Smooth muscle cell (in vitro differentiated cells): ENCODE measurements at regions not wholly inside any gene's neighbourhood (a gene's known extent, or its start where the extent isn't known, plus 50 kb on each side); places are given as distances from the start of the nearest gene placed in this dataset.

ENCODE experiments used
- DNase-seq: peaks from one replicate; lab custom pipeline; 2025; ENCODE audit not compliant: unreplicated experiment; lab: John Stamatoyannopoulos, UW
- H2AFZ ChIP-seq: fragments of 200-600 bp; sonication (generic); 2 replicates; pipeline ENCODE4 v1.6.0; 2016; ENCODE audit warnings: antibody characterized with exemption, low read depth, mild to moderate bottlenecking
- H3F3A ChIP-seq: fragments of 200-600 bp; sonication (generic); 2 replicates; pipeline ENCODE4 v1.6.0; 2017; ENCODE audit warnings: antibody characterized with exemption, low read depth
- H3K27ac ChIP-seq: fragments of 200-600 bp; sonication (generic); 2 replicates; pipeline ENCODE4 v1.5.1; 2016; ENCODE audit warnings: low read depth, mild to moderate bottlenecking
- H3K27me3 ChIP-seq: fragments of 200-600 bp; sonication (generic); 2 replicates; pipeline ENCODE4 v1.6.1; 2016; ENCODE audit warnings: low read depth, mild to moderate bottlenecking
- H3K36me3 ChIP-seq: fragments of 200-600 bp; sonication (generic); 2 replicates; pipeline ENCODE4 v1.5.1; 2016; ENCODE audit warnings: low read depth
- H3K4me1 ChIP-seq: fragments of 200-600 bp; sonication (generic); 2 replicates; pipeline ENCODE4 v1.5.1; 2016; ENCODE audit warnings: low read depth
- H3K4me2 ChIP-seq: fragments of 200-600 bp; sonication (generic); 2 replicates; pipeline ENCODE4 v1.6.0; 2016; ENCODE audit warnings: mild to moderate bottlenecking
- H3K4me3 ChIP-seq: fragments of 200-600 bp; sonication (generic); 2 replicates; pipeline ENCODE4 v1.5.1; 2016; ENCODE audit warnings: mild to moderate bottlenecking
- H3K79me2 ChIP-seq: fragments of 200-600 bp; sonication (generic); 2 replicates; pipeline ENCODE4 v1.6.0; 2016; ENCODE audit warnings: low read depth, mild to moderate bottlenecking
- H3K9ac ChIP-seq: fragments of 200-600 bp; sonication (generic); 2 replicates; pipeline ENCODE4 v1.6.0; 2016; ENCODE audit warnings: low read depth
- H3K9me3 ChIP-seq: fragments of 200-600 bp; sonication (generic); replicated peaks from 2 replicates; pipeline ENCODE4 v1.5.1; 2016; ENCODE audit warnings: low read depth
- H4K20me1 ChIP-seq: fragments of 200-600 bp; sonication (generic); 2 replicates; pipeline ENCODE4 v1.6.0; 2016; ENCODE audit warnings: low read depth
- WGBS: methylation state at CpG from one replicate; pipeline ENCODE4 v1.1.7; 2016; ENCODE audit warnings: low lambda C conversion rate; 5-methylcytosine and 5-hydroxymethylcytosine counted together
- TF ChIP-seq, protein P1 (sequence below): fragments of 200-600 bp; sonication (generic); IDR thresholded peaks from 2 replicates; pipeline ENCODE4 v1.5.1; 2017; ENCODE audit warnings: borderline replicate concordance, mild to moderate bottlenecking, antibody characterized with exemption; ENCODE audit not compliant: insufficient read depth, poor library complexity, severe bottlenecking

DNA sequence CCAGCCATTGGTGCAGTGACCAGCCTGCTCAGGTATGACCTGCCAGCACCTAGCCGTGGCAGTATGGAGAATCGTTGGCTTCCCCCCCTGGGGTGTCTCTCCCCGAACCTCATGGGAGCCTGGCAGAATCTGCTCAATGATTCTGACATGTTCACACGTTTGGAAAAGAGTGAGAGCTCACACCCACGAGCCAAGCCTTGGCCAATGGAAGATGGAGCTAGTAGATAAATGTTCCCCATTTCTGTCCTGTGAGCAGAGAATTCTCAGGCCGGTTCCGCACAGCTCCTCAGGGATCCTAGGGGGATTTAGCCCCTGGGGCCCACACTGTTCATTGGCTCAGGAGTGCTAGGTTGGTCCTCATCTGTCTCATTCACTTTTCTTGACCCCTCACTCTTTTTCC, 128.4 kb downstream of the RCN1 start:
- TF ChIP-seq, protein P1, sequence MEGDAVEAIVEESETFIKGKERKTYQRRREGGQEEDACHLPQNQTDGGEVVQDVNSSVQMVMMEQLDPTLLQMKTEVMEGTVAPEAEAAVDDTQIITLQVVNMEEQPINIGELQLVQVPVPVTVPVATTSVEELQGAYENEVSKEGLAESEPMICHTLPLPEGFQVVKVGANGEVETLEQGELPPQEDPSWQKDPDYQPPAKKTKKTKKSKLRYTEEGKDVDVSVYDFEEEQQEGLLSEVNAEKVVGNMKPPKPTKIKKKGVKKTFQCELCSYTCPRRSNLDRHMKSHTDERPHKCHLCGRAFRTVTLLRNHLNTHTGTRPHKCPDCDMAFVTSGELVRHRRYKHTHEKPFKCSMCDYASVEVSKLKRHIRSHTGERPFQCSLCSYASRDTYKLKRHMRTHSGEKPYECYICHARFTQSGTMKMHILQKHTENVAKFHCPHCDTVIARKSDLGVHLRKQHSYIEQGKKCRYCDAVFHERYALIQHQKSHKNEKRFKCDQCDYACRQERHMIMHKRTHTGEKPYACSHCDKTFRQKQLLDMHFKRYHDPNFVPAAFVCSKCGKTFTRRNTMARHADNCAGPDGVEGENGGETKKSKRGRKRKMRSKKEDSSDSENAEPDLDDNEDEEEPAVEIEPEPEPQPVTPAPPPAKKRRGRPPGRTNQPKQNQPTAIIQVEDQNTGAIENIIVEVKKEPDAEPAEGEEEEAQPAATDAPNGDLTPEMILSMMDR = no peak
- no peaks in the 10 kb centered on the region for H3K9me3 ChIP-seq
- no peaks in the 10 kb centered on the region for H4K20me1 ChIP-seq
- H3K4me2 ChIP-seq = no peak overlapping the region
- no peaks in the 10 kb centered on the region for H3K4me1 ChIP-seq
- no peak overlapping the region for H2AFZ ChIP-seq
- no peaks in the 10 kb centered on the region for H3K79me2 ChIP-seq
- no peaks in the 10 kb centered on the region for H3K36me3 ChIP-seq
- 92% methylated on average over 7 of the region's 7 CpGs for WGBS
- no peaks in the 10 kb centered on the region for H3K27me3 ChIP-seq
- DNase-seq = no peak
- no peak overlapping the region for H3K4me3 ChIP-seq
- H3F3A ChIP-seq = no peaks in the 10 kb centered on the region
- no peak overlapping the region for H3K9ac ChIP-seq
- H3K27ac ChIP-seq = no peak overlapping the region

DNA sequence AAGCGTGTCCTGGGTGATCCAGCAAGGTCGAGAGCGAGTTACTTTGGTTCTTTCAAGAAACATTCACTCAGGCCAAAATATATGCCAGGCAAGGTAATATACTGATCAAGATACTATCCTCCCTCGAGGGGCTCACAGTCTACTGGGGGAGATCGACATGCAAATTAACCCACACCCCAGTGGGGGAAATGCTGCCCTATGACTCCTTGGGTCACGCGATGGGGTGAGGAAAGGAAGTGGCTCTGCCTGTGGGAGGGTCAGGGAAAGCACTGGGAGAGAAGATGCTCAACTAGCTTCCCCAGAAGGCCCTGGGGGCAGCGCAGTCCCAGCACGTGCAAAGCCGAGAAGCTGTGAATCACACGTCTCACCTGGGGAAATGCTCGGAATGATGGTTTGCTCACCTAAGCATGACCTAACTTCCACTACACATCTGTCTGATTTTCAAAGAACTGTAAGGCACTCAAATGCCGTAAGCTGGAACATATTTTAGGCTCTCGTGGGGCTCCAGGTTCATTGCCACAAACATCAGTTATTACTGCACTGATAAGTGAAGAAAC, 130.7 kb downstream of the RCN1 start:
- Histone ChIP-seq H3K4me3 (no peak overlapping the region), H3K27me3 (no peaks in the 10 kb centered on the region), H3F3A (no peaks in the 10 kb centered on the region), H3K79me2 (no peaks in the 10 kb centered on the region), H3K4me1 (no peaks in the 10 kb centered on the region), H3K9me3 (no peaks in the 10 kb centered on the region), H3K27ac (no peak overlapping the region), H3K36me3 (no peaks in the 10 kb centered on the region), H3K4me2 (no peak overlapping the region), H3K9ac (no peak overlapping the region), H4K20me1 (no peaks in the 10 kb centered on the region), H2AFZ (no peak overlapping the region)
- no peak for DNase-seq
- TF ChIP-seq, protein P1 = no peak
- 90% methylated on average over 14 of the region's 14 CpGs for WGBS

DNA sequence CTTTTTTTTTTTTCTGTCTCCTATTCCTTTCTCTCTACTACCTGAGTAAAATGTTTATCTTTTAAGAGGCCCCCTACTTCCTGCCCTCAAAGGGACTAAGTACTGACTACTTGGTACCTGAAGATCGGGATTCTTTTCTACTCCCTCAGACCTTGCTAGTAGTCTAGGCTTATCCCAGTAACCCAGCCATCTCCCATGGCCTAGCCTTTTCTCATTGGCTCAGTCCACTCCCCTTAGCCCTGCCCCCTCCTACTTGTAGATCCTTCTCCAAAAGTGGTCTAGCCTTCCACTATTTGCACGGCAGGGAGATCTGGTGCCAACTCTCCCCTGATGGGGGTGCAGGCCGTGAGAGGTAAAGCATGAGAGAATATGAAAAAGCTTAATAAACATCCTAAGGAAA, 133.7 kb downstream of the RCN1 start:
- Histone ChIP-seq H3K36me3 (no peaks in the 10 kb centered on the region), H3F3A (no peaks in the 10 kb centered on the region), H3K27ac (no peak overlapping the region), H4K20me1 (no peaks in the 10 kb centered on the region), H3K9me3 (no peaks in the 10 kb centered on the region), H3K79me2 (no peaks in the 10 kb centered on the region), H3K4me2 (no peak overlapping the region), H3K27me3 (no peaks in the 10 kb centered on the region), H3K9ac (no peak overlapping the region), H2AFZ (no peak overlapping the region), H3K4me1 (no peaks in the 10 kb centered on the region), H3K4me3 (no peak overlapping the region)
- DNase-seq = no peak
- WGBS = 82% methylated on average over 3 of the region's 3 CpGs
- TF ChIP-seq, protein P1 = no peak

DNA sequence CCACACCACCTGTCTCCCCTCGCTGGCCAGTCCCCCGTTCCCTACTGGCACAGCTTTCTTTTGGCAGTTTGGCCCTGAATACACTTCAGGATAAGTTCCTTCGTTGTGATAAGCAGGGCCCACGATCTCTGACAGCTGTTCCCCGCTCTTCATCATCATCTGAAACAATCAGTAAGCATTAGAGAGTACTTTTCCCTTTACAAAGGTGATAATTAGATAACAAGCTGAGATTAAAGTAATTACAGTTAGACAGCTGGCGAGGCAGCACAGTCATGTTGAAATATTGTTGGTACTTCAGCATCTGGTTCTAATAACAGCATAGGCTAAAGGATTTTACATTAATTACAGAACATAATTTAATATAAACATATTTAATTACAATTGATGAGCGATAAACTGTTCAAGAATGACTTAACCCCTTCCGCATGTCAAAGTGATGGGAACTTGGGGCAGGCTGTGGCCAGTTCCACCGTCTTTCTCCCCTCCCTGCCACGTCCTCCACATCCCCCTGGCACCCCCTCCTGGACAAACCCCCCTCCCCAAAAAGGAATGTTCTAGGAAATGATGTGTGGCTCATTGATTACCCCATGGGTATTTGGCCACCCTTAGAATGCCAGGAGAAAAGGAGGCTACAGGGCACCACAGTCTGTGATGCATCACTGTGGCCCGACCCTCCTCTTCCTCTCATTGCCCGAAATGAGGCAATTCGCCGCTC, 134.9 kb downstream of the RCN1 start:
- H3K9ac ChIP-seq = no peak overlapping the region
- H3K4me1 ChIP-seq = no peaks in the 10 kb centered on the region
- H3K9me3 ChIP-seq = no peaks in the 10 kb centered on the region
- no peak overlapping the region for H3K27ac ChIP-seq
- no peak overlapping the region for H2AFZ ChIP-seq
- TF ChIP-seq, protein P1 = no peak
- 85% methylated on average over 14 of the region's 14 CpGs for WGBS
- H3K36me3 ChIP-seq = no peaks in the 10 kb centered on the region
- H4K20me1 ChIP-seq = no peaks in the 10 kb centered on the region
- H3K79me2 ChIP-seq = no peaks in the 10 kb centered on the region
- no peak overlapping the region for H3K4me2 ChIP-seq
- H3F3A ChIP-seq = no peaks in the 10 kb centered on the region
- no peaks in the 10 kb centered on the region for H3K27me3 ChIP-seq
- H3K4me3 ChIP-seq = no peak overlapping the region
- DNase-seq = no peak
